Mucosa of stomach (tissue), 1 donor: ENCODE measurements at regions not wholly inside any gene's neighbourhood (a gene's known extent, or its start where the extent isn't known, plus 50 kb on each side); places are given as distances from the start of the nearest gene placed in this dataset.

Experiments used
- H3K27me3 ChIP-seq: one replicate; pipeline ENCODE4 v1.7.0; 2013; ENCODE audit warnings: mild to moderate bottlenecking, low read length; ENCODE audit not compliant: control insufficient read depth, insufficient read depth
- H3K36me3 ChIP-seq: one replicate; pipeline ENCODE4 v1.7.0; 2013; ENCODE audit warnings: low read length; ENCODE audit not compliant: control insufficient read depth, insufficient read depth
- H3K4me1 ChIP-seq: one replicate; pipeline ENCODE4 v1.7.0; 2013; ENCODE audit warnings: mild to moderate bottlenecking, low read length; ENCODE audit not compliant: control insufficient read depth, insufficient read depth
- H3K4me3 ChIP-seq: one replicate; pipeline ENCODE4 v1.7.0; 2013; ENCODE audit warnings: low read length
- H3K9ac ChIP-seq: one replicate; pipeline ENCODE4 v1.7.0; 2013; ENCODE audit warnings: mild to moderate bottlenecking, low read length, moderate library complexity
- H3K9me3 ChIP-seq: one replicate; pipeline ENCODE4 v1.7.0; 2013; ENCODE audit warnings: mild to moderate bottlenecking, low read length, moderate library complexity; ENCODE audit not compliant: control insufficient read depth
- donor health status: Pancreatic carcinoma.

DNA sequence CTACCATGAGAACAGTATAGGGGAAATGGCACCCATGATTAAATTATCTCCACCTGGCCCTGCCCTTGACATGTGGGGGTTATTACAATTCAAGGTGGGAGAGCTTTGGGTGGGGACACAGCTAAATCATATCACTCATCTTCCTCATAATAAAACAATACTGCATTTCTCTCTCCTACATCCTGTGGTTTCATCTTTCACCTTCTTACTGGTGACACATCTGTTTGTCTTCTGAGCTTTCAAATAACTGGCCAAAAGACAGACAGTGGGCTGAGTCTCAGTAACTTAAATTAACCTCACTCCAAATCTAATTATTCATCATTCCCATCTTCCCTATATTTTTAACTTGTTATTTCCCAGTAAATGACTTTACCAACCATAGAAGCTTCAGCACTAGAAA is 729.7 kb upstream of the USP15 start:
- Histone ChIP-seq H3K9ac (no peak overlapping the region), H3K36me3 (no peaks in the 10 kb centered on the region), H3K4me1 (no peaks in the 10 kb centered on the region), H3K4me3 (no peak overlapping the region), H3K27me3 (no peaks in the 10 kb centered on the region), H3K9me3 (no peaks in the 10 kb centered on the region)

DNA sequence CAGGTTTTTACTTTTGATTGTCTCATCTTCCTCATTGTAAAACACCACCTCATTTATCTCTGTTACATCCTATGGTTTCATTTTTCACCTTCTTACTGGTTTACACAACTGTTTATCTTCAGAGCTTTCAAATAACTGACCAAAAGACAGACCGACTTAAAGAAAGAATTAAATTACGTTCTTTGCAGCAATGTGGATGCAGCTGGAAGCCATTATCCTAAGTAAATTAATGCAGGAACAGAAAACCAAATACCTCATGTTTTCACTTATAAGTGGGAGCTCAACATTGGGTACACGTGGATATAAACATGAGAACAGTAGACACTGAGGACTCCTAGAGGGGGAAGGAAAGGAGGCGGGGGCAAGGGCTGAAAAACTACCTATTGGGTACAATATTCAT is 729.0 kb upstream of the USP15 start:
- Histone ChIP-seq H3K4me3 (no peak overlapping the region), H3K9ac (no peak overlapping the region), H3K27me3 (no peaks in the 10 kb centered on the region), H3K9me3 (no peaks in the 10 kb centered on the region), H3K36me3 (no peaks in the 10 kb centered on the region), H3K4me1 (no peaks in the 10 kb centered on the region)

DNA sequence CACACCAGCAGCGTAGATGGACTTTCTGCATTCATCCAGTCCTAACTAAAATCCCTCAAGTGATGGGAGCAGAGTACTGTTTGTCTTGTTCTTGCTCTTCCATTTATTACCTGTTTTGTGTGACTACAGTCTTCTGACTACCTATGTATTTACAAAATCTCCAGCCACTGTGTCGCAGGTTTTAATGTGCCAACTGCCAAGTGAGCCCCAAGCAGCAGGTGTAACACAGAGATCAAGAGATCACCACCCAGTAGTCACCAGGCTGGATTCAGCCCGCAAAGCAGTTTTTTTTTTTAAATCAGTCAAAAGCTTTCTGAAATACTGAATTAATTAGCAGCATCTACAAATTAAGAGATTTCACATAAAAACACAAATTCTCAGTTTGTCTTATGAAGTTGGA is 724.1 kb upstream of the USP15 start:
- H3K27me3 ChIP-seq: no peaks in the 10 kb centered on the region
- no peak overlapping the region for H3K9ac ChIP-seq

DNA sequence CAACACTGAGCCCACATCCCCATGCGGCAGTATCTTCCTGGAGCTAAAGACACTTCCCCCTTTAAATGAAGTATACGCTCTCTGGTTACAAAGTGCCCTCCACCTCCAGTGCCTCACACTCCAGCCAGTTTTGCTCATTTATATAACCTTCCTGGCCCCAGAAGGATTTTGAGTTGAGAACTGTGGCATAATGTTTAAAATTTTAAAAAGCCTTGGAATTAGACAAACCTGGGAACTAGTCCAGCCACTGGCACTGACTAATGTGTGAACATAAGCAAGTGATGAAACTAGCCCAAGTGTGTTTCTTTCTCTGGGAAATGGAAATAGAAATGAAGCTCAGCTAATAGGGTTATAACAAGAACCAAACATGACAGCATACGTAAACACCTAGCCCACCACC is 723.7 kb upstream of the USP15 start:
- H3K36me3 ChIP-seq: no peaks in the 10 kb centered on the region
- no peak overlapping the region for H3K4me3 ChIP-seq
- H3K9me3 ChIP-seq: no peaks in the 10 kb centered on the region
- H3K4me1 ChIP-seq: no peaks in the 10 kb centered on the region
- H3K27me3 ChIP-seq: no peaks in the 10 kb centered on the region
- H3K9ac ChIP-seq: no peak overlapping the region

More for the DNA sequence above, 724.1 kb upstream of the USP15 start:
- H3K4me1 ChIP-seq: no peaks in the 10 kb centered on the region
- no peak overlapping the region for H3K4me3 ChIP-seq
- H3K9me3 ChIP-seq: no peaks in the 10 kb centered on the region
- H3K36me3 ChIP-seq: no peaks in the 10 kb centered on the region

DNA sequence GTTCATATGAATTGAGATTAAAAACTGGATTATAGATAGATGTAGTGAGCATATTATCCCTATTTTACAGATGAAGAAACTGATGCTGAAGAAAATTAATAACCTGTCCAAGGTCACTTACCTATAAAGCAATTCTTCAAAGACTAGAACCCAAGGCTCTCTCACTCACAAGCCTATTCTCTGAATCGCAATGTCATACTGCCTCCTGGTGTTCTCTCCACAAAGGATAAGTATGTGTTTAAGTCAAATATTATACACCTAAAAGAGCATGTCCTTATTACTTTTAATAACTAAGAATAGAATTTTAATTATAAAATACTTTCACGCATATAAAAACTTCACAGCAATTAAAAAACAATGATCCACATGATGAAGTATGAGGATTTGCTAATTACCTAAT is 721.3 kb upstream of the USP15 start:
- Histone ChIP-seq H3K9ac (no peak overlapping the region), H3K4me3 (no peak overlapping the region), H3K27me3 (no peaks in the 10 kb centered on the region), H3K36me3 (no peaks in the 10 kb centered on the region), H3K4me1 (no peaks in the 10 kb centered on the region), H3K9me3 (no peaks in the 10 kb centered on the region)

DNA sequence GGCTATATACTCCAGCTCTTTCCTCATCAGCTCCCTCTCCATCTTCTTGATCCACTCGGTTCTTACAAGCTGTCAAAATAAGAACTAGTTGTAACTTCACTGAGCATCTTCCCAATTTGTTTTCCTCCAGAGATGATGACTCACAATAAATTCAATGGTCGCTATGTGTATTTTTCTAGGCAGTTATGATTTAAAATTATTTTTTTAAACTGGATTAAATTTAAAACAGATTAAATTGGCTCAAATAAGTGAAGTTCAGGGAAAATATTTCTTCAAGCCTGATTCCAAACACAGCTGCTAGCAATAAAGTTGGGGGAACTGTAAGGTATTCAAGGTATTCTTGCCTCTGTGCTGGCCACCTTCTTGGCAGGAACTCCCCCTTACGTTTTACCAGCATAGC is 717.7 kb upstream of the USP15 start:
- Histone ChIP-seq H3K27me3 (no peaks in the 10 kb centered on the region), H3K36me3 (no peaks in the 10 kb centered on the region), H3K4me1 (no peaks in the 10 kb centered on the region), H3K4me3 (no peak overlapping the region), H3K9ac (no peak overlapping the region), H3K9me3 (no peaks in the 10 kb centered on the region)

DNA sequence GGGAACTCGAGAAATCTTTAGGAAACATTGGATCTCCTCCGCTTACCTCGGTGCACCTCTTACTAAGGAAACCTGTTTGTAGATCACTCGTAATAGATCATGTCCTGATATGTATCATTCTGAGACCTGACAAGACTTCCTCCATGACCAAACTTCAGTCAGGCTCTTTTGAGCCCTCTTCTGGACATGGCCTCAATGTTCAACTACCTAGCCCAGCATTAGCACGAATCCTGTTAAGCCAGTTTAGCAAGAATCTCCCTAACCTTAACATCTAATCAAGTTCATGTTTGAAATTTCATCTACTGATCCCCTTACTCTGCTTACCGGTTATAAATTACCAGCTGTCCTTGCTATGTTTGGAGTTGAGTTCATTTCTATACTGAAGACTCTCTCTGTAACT is 713.9 kb upstream of the USP15 start:
- no peak overlapping the region for H3K4me3 ChIP-seq
- no peaks in the 10 kb centered on the region for H3K36me3 ChIP-seq
- no peaks in the 10 kb centered on the region for H3K9me3 ChIP-seq
- H3K27me3 ChIP-seq: no peaks in the 10 kb centered on the region
- no peaks in the 10 kb centered on the region for H3K4me1 ChIP-seq
- H3K9ac ChIP-seq: no peak overlapping the region

DNA sequence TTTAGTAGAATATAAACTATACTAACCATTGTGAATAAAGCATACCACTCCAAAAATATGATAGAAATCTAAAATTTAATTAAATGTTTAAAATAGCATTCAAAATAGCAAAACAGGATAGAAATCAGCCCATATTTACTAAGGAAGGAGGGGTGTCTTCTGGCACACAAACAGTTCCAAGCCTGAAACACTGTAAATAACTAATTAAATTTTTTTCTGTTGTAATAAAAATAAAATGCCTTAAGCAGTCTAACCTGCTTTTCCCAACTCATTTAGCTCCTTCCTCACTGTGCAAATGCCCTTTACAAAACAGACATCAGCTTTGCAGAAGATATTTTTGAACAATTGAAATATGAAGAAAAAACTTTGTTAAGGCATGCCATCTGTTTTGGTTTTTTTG is 707.1 kb upstream of the USP15 start:
- no peak overlapping the region for H3K9ac ChIP-seq
- H3K4me1 ChIP-seq: no peaks in the 10 kb centered on the region
- no peaks in the 10 kb centered on the region for H3K27me3 ChIP-seq
- no peaks in the 10 kb centered on the region for H3K36me3 ChIP-seq
- H3K9me3 ChIP-seq: no peaks in the 10 kb centered on the region
- no peak overlapping the region for H3K4me3 ChIP-seq

DNA sequence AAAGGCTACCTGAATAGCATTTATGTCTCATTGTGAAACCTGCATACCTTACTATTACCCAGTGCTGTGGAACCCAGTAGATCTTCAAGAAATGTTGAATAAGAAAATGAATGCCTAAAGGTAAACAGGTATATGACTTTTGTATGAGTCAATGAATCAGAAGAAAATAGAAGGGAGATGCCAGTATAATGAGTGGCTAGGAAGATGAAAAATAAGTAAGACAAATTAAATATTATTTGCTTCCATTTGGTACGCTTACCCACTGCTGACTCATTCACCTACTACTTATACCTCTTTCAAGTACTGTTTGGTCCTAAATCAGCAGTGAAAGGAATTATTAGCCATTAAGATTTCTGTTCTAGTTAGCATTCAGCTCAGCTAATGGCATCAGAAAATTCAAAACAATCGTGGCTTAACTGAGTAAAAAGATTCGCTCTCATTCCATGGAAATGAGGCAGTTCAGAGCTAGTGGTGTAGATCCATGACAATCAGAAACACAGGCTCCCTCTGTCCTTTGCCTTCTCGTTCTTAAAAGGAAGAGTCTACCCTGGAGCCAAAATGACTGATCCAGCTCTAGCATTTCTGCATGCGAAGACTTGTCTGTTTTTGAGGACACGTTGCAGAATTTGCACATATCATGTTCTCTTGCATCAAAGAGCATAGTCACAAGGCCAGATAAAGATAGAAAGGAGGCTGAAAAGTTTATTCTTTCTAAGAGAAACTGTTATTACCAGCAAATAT is 705.8 kb upstream of the USP15 start:
- no peak overlapping the region for H3K4me3 ChIP-seq
- H3K36me3 ChIP-seq: no peaks in the 10 kb centered on the region
- no peaks in the 10 kb centered on the region for H3K4me1 ChIP-seq
- H3K27me3 ChIP-seq: no peaks in the 10 kb centered on the region
- H3K9me3 ChIP-seq: no peaks in the 10 kb centered on the region
- H3K9ac ChIP-seq: no peak overlapping the region

DNA sequence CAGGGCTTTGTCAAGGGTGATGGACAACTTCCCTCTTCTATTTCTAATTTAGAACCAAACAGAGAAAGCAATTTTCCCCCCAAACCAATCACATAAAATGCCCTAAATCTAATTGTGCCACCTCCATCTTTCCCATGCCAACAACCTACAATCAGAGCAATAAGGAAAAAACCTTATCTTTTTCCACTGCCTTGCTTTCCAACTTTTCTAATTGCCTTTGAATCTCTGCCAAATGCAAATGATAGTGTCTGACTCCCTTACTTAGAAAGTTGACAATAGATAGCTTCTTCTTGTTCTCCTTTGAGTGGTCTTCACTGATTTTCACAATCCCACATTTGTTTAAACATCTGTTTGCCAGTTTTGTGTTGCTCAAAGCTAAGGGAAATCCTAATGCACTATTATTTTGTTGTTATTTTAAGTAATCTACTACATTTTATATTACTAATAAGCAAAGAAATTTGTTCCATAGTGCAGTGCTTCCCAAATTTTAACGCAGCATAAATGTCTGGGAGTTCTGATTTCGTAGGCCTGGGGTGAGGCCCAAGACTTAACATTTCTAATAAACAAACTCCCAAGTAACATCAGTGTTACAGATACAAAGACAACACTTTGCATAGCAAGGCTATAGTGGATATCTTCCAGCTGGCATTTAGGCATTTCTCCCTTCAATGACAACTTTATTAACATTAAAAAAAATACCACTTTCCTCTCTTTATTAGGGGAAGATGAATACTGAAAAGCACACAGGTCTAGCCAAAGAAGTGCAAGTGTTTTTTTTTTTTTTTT is 696.3 kb upstream of the USP15 start:
- Histone ChIP-seq H3K4me3 (no peak overlapping the region), H3K9me3 (no peaks in the 10 kb centered on the region), H3K9ac (no peak overlapping the region), H3K36me3 (no peaks in the 10 kb centered on the region), H3K27me3 (no peaks in the 10 kb centered on the region), H3K4me1 (no peaks in the 10 kb centered on the region)

DNA sequence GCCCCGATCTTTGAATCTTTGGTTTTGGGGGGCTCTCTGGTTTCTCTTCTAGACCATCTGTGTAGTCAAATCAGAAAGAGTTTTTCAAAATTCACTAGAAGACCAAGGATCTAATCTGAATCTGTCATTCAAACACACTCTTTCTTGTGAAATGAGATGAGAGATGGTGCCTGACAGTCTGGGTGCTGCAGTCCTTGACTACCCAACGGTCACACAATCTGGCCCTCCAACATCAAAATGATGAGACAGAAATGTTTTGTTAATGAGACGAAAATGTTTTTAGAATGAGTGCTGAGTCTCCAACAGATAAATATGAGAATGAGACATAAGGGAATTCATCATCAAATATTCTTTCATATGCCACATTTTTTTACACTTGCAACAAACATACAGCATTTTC is 695.7 kb upstream of the USP15 start:
- Histone ChIP-seq H3K4me3 (no peak overlapping the region), H3K27me3 (no peaks in the 10 kb centered on the region), H3K4me1 (no peaks in the 10 kb centered on the region), H3K9me3 (no peaks in the 10 kb centered on the region), H3K9ac (no peak overlapping the region), H3K36me3 (no peaks in the 10 kb centered on the region)

DNA sequence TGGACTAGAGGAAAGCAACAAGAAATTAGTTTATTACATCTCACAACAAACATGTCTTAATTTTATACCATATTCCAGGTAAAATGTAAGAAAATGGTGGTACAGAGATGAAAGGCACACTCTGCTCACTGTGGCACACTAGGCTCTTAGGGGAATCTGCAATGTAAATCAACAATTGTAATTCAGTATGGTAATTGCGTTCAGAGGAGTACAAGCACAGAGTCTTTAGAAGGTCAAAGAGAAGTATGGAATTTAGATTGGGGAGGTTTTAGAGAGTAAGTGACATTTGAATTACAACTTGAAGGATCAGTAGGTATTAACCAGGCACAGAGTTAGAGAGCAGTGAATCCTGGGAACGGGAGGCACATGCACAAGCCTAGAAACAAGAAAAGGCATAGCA is 694.0 kb upstream of the USP15 start:
- H3K27me3 ChIP-seq: no peaks in the 10 kb centered on the region
- no peak overlapping the region for H3K9ac ChIP-seq
- no peaks in the 10 kb centered on the region for H3K36me3 ChIP-seq
- H3K4me1 ChIP-seq: no peaks in the 10 kb centered on the region
- no peak overlapping the region for H3K4me3 ChIP-seq
- no peaks in the 10 kb centered on the region for H3K9me3 ChIP-seq
